Left kidney (tissue), 1 donor: ENCODE measurements at regions not wholly inside any gene's neighbourhood (a gene's known extent, or its start where the extent isn't known, plus 50 kb on each side); places are given as distances from the start of the nearest gene placed in this dataset.
"Not testable (repeated sequence)": the region's sequence is repeated elsewhere in the genome, so short reads cannot be mapped to it uniquely, and the experiment has no call there.

ENCODE experiments used
- DNase-seq: peaks from one replicate; pipeline ENCODE4 v3.0.0-alpha.2; 2013

DNA sequence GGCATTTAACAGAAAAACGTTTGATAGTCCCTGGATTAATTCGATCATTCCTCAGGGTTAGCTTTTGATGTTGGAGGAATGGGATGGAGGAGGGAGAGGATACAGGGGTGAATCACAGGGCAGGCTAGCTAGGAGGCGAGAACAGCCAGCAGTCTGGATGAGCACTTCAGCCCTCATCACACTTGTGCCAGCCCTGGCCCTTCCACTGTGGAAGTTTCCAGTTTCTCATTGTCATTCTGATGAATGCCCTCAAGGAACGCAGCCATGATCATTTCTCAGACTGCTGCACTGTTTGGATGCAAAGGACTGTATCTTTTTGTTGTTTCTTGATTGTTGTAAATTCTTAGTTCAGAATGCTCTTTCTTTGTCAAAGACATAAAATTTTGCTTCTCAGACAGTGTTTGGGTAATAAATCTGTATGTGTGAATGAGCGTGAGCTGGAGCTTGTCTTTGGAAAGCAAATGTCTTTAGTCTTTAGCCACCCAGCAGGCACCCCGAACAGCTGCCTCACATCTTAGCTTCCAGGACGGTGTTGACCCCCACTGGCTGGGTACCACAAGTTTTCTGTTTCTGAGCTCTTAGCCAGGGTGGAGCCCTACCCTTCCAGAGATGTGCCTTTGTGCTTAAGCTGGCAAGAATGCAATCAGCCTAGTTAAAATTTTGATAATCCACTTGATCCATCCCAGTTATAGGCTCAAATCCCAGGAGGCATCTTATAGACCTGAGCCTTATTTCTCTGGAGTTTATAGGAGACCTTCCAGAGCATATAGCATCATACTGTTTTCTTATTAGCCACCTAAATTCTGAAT lies 121.1 kb downstream of the PDCD6IP start:
- DNase-seq = no peak

DNA sequence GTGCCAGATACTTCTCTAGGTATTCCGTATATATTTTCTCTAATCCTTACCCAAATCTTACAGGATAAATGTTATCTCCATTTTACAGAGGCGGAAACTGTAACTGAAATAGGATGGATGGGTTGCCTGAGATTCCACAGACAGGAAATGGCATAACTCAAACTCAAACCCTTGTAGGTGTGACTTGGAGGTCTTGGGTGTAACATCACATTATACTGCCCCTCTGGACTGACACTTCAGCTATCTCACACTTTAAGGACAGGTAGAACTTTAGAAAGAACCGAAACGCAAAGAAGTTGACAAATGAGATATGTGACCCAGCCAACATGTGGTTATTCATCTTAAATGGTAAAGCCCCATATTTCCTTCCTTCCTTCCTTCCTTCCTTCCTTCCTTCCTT lies 122.1 kb downstream of the PDCD6IP start:
- DNase-seq = no peak

DNA sequence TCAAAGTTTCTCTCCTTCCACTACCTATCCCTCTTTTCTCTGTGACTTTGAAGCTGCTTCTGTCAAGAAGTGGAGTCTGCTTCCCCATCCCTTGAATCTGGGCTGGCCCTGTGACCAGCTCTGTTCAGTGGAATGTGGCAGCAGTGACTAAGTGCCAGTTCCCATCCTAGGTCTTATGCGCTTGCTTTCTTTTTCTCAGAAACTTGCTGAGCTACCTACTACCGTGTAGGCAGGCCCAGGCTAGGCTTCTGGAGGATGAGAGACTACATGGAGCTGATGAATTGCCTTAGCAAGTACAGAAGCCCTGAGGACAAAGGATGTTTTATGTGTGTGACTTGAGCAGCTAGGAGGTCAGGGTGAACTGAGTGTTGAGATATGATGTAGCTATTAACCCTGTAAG lies 123.2 kb downstream of the PDCD6IP start:
- no peak for DNase-seq

DNA sequence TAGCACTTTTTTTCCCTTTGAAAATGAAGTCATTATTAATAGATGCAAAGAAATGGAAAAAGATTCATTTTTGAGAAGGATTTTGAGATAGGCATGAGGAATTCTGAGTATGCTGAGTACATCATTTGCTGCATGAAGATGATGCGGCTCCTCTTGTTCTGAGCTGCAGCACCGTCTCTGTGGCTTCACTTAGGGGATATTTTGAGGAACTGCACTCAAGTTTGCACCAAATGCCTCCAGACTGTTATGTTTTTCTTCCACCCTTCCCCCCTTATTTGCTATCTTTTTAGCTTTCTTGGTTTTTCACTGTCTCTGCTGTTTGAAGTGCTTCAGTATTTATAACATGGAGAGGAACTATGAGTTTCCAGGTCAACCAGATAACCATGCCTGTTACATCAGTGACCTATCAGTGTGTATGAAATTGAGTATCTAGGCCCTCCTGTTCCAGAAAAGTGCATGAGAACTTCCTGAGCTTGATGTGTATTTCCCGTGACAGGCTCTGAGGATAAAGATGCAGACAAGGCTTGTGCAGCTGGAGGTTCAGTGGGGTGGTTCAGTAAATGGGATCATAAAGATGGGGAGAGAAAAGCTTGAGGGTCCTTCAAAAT lies 128.7 kb downstream of the PDCD6IP start:
- no peak for DNase-seq

DNA sequence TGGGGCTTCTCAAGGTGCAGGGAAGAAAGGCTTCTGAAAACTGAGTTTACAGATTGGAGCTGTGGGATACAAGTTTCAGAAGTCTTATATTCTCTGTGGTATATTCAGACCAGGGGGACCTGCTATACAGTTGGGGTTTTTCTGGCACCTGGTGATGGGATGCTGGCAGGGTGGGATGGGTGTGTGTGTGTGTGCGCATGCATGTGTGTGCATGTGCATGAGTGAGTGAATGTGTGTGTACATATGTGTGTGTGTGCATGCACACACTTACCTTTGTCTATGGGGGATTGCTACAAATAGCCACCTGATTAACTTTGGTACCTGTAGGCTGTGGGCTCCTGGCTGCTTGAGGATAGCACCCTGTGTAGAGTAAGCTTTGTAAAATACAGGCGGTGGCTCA lies 131.4 kb downstream of the PDCD6IP start:
- DNase-seq = no peak

DNA sequence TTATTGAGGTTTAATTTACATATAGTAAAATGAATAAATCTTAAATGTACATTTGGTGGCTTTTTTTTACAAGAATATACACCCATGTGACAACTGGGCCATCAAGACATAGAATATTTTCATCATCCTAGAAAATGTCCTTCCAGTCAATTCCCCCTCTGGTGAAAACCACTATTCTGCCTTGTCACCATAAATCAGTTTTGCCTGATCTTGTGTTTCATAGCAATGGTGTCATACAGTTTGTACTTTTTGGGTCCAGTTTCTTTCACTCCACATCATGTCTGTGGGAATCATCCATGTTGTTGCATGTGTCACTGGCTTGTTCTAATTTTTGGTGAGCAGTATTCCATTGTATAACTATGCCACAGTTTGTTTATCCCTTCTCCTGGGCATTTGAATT lies 133.1 kb downstream of the PDCD6IP start:
- no peak for DNase-seq

DNA sequence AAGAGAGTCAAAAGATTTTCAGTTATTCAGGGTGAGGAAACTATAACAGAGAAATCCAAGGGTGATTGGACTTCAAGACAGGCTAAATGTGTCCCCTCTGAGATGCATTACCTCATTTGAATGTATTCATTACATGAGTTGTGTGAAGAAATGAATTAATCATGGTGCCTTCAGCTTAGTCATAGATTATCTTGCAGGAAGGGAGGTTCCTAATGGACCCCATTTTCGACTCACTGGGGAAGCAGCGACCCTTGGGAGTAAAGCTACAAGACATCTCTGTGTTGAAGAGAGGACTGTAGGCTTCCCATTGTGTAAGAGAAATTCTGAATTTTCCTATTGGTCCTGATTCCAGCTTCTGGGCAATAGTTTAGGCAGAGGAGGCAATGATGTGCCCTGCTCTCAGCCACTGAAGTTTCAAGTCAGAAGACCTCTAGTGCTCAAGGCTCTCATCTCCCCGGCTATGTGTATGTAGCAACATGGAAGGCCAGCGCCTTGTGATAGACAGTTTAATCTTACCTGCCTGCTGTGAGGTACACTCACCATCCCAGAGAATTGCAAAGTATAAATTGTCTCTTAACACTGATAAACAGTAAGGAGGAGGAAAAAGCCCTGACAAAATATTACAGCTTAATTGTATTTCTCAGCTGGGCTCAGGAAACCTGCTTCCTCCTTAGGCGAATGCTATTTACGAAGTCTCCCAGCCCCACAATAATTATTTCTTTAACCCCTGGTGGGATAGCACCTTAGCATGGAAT lies 133.8 kb downstream of the PDCD6IP start:
- no peak for DNase-seq

DNA sequence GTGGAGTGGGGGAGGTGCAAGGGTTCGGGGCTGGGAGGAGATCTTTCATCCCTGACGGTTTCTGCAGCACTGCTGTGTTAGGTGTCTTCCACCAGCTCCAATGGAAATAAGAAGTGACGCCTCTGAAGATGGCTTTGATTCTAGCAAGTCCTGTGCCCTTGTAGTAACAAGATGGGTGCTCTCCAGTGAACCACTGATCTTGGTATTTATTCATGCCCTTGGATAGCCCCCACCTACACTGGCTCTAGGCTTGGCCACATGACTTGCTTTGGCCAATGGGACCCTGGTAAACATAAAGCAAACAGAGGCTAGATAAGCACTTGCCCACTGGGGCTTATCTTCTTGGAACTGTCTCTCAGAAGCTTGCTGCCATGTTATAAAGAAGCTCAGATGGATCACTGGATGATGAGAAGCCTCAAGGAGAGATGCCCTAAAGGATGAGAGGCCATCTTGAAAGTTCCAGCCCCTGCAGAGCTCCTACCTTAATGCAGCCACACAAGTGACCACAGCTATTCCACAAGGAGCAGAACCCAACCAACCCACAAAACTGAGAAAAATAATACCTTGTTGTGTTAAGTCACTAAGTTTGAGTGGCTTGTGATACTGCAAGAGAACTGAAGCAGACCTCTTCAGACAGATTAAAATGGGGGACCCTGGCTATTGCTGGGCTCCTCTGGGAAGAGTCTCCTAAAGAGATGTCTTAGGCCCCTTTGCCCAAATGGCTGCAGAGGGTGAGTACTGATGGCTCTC lies 137.9 kb downstream of the PDCD6IP start:
- DNase-seq = no peak

DNA sequence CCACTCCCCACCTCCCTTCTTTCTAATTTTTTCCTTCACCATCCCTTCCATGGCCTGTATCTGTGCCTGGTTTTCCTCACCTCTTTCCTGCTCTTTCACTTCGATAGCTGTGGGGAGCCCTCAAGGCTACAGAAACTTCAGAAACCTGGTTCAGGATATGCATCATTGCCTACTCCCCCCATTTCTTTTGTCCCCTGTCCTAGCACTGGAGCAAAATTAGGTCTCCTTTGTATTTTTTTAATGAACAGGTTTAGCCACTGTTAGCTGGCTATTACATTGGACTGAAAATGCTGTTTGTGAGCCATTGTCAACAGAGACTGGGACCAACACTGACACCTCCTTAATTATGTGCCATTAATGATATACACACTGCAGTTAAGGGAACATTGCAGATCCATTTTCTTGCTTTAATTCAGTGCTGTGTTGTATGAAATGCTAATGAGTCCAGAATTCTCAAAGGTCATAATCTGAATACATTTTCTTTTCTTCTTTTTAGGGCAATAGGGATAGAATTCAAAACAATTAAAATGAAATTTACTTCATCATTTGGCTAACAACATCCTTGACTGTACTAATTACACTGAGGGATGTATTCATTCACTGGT lies 138.6 kb downstream of the PDCD6IP start:
- no peak for DNase-seq

DNA sequence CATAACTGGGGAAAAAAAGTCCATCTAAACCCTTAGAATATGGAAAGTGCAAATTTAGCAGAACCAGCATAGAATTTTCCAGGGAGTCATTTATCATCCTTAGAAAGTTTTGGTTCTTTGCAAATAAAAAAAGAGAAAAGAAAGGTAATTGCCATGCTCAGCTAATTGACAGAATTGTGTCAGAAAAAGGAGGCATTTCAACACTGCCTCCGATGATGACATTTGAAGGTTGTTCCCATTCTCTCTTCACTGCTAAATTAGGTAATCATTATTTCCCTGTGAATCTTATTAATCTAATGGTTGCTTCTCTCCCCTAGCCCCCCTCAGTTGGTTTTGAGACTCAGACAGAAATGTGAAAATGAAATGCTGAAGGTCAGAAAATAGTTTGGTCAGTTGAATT lies 139.2 kb downstream of the PDCD6IP start:
- no peak for DNase-seq

DNA sequence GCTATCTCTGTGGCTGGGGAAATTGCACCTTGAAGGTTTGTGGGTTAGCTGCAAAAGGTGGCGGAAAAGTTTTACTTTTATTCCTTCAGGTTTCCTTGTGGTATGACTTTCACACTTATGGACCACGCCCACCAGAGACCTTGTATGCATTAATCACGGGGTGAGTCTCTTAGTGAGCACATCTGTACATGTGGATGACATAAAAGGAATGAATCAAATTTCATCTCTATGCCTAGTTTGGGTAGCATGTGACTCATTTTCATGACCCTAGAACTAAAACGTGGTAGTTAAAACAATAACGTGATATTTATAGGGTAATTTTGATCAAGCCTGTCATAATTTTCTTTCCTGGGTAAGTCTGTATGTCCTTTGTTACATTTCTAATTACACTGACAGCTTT lies 141.7 kb downstream of the PDCD6IP start:
- DNase-seq = no peak

DNA sequence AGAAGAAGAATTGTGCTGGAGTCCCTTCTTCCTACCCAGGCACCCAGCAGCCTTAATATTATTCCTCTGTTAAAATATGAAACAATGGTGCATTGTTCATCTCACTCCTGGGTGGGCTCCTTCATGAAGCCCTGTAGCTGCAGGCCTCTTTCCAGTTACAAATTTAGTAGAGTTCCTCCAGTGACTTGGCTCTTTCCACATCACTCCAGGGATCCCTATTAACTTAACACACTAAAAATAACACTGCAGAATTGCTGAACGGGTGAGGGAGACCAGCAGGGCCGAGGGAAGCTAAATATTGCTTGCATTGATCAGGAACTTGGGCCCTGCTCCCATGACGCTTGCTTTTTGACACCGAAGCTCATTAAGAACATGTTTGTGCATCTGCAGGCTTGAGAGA lies 142.3 kb downstream of the PDCD6IP start:
- DNase-seq = no peak

DNA sequence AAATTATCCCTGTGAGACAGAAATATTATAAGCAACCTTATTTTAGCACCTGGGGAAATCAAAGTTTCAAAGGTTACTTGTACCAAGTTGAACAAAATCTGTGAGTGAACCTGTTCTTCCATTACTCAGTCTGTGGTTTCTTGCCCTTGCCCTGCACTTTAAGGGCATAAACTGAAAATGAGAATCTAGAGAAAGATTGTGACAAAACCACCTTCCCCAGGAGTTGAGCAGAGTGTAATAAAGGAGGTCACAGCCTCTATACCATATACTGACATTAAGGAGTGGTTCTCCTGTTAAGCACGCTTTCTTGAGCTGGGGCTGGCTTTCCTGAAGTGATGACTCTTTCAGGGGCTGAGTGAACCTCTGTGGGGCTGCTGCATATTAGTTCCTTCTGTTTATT lies 143.4 kb downstream of the PDCD6IP start:
- DNase-seq = no peak

DNA sequence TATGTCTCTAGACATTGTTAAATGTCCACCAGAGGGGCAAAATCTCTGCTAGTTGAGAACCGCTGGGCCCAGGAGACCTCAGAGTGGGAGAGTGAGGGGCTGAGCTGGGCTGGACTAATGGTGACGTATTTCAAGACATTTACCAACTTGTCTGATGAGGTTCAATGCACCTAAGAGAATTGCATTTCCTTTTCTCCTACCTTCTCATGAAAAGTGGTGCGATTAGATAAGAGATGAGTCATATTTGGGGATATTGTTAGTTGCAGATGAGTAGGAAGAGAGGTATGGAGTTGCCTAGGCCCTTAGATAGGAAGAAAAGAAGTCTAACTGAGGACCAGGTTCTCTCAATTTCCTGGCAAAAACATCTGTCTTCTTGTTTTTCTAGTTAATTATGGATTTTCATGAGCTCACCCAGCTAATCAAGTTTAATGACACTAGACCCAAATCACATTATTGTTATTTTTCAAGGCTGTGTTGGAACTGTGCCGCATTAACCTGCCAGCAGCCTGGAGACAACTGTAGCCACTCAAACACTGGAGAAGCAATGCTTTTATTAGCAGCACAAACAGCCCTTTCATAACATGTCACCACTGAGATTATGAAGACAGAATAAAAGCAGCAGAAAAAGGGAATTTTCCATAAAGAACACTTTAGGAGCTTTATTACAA lies 144.2 kb downstream of the PDCD6IP start:
- no peak for DNase-seq

DNA sequence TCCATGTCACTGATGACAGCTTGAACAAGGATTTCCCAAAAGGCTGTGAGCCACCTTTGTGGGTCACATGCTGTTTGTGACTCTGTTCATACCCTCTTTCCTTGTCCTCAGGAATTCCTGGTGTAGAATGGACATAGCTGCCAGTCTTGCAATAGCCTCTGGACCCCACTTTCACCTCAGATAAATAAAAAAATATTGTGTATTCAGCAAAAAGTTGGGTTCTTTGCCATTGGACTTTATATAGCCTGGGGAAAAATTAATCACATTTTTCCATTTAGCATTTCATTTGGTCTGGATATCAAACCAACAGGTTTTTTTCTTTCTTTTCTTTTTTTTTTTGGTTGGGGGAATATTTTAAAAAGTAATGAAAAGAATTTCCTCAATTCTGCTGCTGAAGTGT lies 144.8 kb downstream of the PDCD6IP start:
- DNase-seq = no peak

DNA sequence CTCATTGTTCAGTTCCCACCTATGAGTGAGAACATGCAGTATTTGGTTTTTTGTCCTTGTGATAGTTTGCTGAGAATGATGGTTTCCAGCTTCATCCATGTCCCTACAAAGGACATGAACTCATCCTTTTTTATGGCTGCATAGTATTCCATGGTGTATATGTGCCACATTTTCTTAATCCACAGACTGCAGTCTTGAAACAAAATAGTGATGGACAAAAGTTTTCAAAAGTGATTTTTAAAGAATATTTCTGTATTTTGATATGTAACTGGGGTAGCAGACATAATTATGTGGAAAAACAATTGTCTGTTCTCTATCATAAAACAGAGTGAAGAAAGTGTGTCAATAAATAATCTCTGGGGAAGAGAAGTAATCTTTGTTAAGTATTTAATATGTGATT lies 148.2 kb downstream of the PDCD6IP start:
- DNase-seq = not testable (repeated sequence)

DNA sequence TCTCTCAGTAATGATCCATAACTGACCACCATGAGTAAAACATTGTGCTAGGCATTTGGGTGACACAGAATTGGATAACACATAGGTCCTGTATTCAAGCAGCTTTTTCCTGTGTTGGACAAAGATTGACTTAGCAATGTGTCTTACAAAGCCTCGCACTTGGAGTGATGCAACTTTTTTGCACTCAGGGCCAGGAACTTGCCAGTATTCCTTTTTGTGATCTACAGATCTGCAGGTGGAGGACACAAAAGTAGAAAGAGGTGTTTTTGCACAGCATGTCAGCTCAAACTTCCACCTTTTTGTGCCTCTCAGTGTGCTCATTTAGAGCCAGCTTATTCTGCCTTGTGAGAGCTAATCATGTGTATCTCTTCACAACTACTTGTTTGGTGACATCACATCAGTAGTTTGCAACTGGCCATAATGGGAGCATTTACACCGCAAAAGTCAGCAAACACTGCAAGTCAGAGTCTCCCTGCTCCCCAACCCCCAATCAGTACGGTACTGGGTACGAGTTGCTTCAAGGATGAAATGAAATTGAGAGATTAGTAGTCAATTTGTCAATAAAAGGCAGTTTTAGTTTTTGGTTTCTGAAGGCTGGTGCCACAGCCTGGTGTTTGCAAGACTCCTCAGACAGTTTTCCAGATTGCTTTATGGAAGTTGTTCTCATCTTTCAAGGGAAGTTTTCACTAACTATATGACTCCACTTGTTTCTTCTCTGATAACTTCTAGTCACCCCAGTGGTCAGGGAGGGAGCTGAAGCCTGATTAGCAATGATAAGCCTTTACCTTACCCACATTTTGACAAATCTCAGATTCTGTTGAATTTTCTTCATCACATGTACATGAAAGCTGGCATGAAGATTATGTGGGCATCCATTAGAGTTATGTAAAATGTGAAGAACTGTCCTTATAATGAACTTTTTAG lies 149.1 kb downstream of the PDCD6IP start:
- DNase-seq = no peak

DNA sequence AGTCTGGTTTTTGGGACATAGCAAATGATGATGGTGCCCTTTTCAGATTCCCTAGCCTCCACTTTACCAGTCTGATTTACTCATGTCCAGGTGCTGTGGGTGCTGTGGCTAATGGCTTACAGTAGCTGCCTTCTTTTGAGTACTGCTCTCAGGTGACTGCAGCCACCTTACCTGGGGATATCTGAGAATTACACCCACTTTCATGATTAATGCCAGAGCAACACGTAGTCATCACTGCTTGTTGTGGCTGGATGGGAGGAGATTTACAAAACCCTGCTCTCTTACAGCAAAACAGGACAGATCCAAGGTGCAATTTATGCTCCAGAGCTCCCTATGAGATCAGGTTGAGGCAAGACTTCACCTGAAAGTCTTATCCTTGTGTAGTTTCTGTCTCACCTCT lies 150.6 kb downstream of the PDCD6IP start:
- DNase-seq = no peak

DNA sequence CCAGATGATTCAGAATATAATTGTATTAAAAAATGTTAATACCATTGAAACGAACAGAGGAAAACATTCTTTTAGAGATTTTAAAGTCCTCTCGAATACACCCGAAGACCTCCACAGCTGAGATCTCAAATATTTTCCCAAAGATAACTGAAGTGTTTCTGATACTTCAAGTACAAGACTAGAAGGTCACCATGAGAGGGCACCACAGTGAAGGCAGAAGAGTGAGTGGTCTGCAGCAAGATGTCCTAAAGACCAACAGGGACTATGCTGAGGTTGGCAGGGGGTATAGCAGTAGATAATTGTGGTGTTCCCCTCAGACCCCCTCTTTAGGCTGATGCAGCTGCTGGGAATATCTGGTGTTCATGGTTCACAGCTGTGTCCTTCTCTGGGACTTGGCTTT lies 156.5 kb downstream of the PDCD6IP start:
- DNase-seq = no peak

DNA sequence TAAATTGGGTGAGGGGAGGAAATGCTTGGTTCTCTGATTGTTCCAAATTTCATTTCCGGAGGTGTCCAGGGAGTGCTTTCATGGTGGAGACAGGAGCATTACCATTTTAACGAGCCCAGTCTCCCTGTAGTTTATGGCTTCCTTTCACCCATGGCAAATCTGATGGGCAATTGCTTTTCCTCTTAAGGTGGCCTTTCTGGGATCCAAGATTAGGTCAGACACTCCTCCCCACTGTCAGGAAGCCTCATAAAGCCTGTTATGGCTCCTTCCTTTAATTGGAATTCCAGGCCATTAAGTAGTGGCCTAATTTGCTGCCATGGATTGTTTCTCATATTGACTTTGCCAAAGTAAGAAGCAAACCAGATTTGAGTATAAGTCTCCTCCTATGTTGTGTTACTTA lies 157.8 kb downstream of the PDCD6IP start:
- peak; percentile 38 for DNase-seq
